GM18505 (cell line): ENCODE measurements at regions not wholly inside any gene's neighbourhood (a gene's known extent, or its start where the extent isn't known, plus 50 kb on each side); places are given as distances from the start of the nearest gene placed in this dataset.

Source experiments
- ATAC-seq: cut with Tn5 transposase; IDR thresholded peaks from one replicate; pipeline ENCODE4 v1.9.1; 2021; ENCODE audit not compliant: unreplicated experiment
- POLR2A ChIP-seq: IDR thresholded peaks from 4 replicates; pipeline ENCODE4 v1.6.1; 2011; ENCODE audit warnings: borderline replicate concordance; ENCODE audit not compliant: insufficient read depth, insufficient read length; ENCODE audit errors: extremely low read depth

- no peak for TF ChIP-seq POLR2A
- no peak for ATAC-seq
Measured at GRCh38 chr12:68501226-68501625, 109.5 kb upstream of the RAP1B start.

DNA sequence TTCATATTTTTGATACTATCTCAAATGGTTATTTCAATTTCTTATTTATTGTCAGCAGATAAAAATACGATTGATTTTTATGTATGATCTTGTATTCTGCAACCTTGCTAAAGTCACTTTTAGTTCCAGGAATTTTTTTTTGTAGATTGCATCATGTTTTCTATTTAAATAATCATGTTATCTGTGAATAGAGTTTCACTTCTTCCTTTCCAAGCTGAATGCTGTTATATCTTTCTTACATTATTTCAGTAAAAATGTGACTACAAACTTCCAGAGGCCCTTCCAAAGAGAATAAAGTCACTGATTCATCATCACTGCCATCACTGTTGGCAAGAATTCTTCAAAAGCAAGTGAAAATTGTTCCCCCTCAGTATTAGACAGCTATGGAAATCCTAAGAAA is 104.7 kb upstream of the RAP1B start:
- no peak for TF ChIP-seq POLR2A
- ATAC-seq: no peak

GRCh38 chr12:68506619-68507018 is 104.1 kb upstream of the RAP1B start:
- no peak for ATAC-seq
- no peak for TF ChIP-seq POLR2A

GRCh38 chr12:68507657-68508056 is 103.0 kb upstream of the RAP1B start:
- no peak for ATAC-seq
- TF ChIP-seq POLR2A: no peak

- TF ChIP-seq POLR2A: no peak
- ATAC-seq: no peak
Measured at GRCh38 chr12:68508576-68508975, 102.1 kb upstream of the RAP1B start.

DNA sequence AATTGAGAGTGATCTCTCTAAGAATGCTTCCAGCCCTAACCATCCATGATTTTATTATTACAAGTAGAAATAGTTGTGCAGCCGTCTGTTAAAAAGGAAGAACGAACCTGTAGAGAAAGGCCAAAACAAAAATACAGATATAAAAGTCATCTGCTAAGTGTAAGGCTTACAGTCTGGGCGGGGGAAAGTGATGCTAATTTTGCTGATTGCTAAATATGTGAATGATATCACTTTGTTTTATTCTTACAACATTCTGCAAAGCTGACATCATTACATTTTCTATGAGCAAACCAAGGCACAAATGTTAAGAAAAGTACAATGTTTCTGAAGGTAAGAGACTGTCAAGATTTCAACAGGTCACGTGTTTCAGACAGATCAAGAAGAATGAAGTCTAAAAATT is 101.5 kb upstream of the RAP1B start:
- no peak for ATAC-seq
- TF ChIP-seq POLR2A: no peak

- no peak for TF ChIP-seq POLR2A
- no peak for ATAC-seq
Measured at GRCh38 chr12:68510397-68510796, 100.3 kb upstream of the RAP1B start.

DNA sequence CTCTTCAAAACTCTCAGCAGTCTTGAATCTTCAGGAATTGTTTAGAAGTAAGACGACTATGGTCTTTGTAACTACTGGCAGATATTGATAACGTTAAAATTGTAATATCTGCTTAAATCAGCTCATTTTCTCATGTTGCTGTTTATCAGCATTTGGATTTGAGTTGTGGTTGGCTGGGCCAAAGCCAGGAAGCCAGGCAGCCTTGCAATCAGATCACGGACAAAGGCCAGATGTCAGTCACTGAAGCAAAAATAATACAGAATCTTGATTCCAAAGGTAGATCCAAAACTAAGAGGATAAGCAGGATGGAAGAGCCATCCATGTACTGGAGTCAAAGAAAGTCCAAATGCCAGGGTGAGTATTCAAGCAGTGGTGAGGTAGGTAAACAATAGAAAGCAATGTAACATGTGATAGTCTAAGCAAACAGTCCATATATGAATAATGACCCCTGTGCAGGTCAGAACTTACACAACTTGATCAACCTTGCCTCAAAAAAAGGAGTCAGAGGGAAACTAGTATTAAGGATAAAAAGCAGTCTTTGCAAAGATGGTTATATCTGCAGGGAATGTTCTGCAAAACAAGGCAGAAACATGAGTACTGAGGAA is 95.8 kb upstream of the RAP1B start:
- no peak for ATAC-seq
- TF ChIP-seq POLR2A: no peak

DNA sequence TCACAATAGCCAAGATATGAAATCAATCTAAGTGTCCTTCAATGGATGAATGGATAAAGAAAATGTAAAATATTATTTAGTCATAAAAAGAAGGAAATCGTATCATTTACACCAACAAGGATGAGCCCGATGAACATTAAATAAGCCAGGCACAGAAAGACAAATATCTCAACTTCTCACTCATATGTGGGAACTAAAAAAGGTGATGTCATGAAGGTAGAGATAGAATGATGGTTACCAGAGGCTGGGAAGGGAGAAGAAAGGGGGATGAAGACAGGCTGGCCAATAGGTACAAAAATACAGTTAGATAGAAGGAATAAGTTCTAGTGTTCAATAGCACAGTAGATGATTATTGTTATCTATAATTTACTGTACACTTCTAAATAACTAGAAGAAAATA is 94.9 kb upstream of the RAP1B start:
- TF ChIP-seq POLR2A: no peak
- ATAC-seq: no peak

DNA sequence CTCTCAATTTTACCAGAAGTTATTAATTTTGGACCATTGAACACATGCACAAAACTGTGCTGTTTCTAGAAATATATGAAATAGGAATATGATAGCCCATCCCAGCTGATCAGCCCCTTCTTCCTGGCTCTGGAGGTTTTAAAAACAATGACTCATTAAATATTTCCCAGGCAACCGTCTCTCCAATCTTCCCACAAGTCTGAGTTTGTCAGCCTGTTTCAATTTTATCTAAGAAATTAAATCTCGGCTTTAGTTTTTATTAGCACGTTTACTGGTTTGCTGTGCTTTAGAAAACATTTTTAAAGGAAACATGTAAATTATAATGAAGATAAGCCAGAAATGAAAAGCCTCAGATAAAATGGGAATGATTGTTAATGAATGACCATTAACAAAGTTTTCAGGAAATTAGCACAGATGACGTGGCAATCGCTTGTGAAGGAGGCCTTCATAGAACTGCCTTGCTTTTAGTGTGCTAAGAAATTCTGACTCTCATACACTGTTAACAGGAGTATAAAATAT is 89.3 kb upstream of the RAP1B start:
- TF ChIP-seq POLR2A: no peak
- no peak for ATAC-seq

DNA sequence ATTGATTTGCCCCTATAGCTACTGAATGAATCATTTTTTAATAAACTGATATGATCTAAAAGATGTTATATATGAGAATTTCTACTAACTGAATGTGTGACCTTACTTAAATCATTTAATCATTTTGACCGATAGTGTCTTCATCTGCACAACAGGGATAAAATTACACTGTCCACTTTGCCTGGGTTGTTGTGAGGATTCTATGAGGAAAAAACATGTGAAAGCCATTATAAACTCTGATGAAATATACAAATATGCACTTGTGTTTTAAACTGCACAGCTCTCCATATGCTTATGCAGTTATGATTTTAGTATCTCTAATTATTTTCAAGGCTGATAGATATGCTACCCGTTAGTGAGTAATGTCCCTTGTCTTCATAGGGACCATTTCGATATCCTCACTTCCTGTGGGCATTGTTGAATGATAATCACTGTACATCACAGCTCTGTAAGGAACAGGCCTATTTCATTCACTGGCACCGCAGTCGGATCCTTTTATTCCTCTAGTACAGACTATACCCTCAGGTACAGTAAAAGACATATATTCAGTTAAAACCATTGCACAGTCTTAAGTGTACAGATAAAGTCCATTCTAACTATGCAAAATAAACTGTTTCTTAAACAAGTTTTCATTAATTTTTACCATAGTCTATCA is 88.7 kb upstream of the RAP1B start:
- no peak for TF ChIP-seq POLR2A
- ATAC-seq: no peak

DNA sequence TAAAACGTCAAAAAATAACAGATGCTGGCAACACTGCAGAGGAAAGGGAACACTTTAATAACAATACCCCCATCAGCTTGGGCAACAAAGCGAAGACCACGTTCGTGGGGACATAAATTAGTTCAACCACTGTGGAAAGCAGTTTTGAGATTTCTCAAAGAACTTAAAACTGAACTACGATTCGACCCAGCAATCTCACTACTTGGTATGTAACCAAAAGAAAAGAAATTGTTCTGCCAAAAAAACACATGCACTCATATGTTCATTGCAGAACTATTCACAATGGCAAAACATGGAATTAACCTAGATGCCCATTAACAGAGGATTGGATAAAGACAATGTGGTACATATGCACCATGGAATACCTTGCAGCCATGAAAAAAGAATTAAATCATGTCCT is 81.2 kb upstream of the RAP1B start:
- TF ChIP-seq POLR2A: no peak
- no peak for ATAC-seq

GRCh38 chr12:68529869-68530268 is 80.8 kb upstream of the RAP1B start:
- ATAC-seq: no peak

GRCh38 chr12:68530299-68530698 is 80.4 kb upstream of the RAP1B start:
- ATAC-seq: no peak

More at GRCh38 chr12:68529869-68530268, 80.8 kb upstream of the RAP1B start:
- no peak for TF ChIP-seq POLR2A

More at GRCh38 chr12:68530299-68530698, 80.4 kb upstream of the RAP1B start:
- no peak for TF ChIP-seq POLR2A
